Superior temporal gyrus (tissue), 1 donor: ENCODE measurements at regions not wholly inside any gene's neighbourhood (a gene's known extent, or its start where the extent isn't known, plus 50 kb on each side); places are given as distances from the start of the nearest gene placed in this dataset.
"Not testable (repeated sequence)": the region's sequence is repeated elsewhere in the genome, so short reads cannot be mapped to it uniquely, and the experiment has no call there.

Source experiments
- DNase-seq: peaks from one replicate; pipeline ENCODE4 v3.0.0-alpha.2; 2016; ENCODE audit errors: extremely low spot score

DNA sequence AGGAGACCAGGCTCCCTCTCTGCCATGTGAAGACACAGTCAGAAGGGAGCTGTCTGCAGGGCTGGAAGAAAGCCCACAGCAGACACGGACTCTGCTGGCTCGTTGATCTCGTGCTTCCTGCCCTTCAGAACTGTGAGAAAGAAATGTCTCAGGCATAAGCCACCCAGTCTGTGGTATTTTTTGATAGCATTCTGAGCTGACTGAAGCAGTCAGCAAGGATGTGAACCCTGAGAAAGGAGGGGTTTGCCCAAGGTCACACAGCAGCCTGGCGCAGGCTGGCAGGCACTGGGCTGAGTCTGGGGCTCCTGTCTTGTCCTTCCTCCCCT, 255.1 kb upstream of the B3GAT1 start:
- no peak for DNase-seq

DNA sequence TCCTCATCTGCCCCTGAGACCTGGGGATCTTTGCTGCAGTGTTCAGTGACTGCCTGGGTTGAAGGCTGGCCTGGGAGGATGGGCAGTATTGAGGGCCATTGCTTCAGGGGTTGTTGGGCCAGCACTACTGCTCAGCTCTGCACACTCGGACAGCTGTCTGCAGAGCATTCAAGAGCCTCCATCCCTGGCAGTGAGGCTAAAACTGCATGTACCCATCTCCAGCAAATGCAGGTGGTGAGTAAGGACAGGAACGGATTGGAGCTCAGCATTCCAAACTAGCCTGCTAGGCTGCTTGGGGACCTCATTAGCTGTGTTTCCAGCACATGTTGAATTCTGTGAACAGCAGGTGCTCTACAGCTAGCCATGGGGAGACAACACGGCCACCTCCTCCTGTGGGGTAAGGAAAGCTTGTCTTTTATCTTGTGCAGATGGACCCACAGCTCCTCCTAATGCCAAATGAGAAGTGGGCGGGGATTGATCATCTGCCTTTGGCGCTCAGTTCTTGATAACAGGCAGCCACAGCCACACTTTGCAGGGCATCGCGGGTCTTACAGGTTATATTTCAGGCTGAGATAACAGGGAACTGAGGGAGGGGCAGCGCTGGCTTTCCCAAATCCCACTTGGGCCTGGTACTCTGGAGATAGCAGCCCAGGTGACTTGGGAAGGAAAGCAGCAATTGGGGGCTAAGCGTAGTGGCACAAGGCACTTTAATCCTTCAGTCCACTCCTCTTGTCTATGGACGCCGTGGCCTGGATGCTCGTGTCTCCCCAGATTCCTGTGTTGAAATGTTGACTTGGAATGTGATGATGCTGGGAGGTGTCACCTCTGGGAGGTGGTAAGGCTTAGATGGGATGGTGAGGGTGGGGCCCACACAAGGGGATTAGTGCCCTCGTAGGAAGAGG, 254.5 kb upstream of the B3GAT1 start:
- DNase-seq = no peak

DNA sequence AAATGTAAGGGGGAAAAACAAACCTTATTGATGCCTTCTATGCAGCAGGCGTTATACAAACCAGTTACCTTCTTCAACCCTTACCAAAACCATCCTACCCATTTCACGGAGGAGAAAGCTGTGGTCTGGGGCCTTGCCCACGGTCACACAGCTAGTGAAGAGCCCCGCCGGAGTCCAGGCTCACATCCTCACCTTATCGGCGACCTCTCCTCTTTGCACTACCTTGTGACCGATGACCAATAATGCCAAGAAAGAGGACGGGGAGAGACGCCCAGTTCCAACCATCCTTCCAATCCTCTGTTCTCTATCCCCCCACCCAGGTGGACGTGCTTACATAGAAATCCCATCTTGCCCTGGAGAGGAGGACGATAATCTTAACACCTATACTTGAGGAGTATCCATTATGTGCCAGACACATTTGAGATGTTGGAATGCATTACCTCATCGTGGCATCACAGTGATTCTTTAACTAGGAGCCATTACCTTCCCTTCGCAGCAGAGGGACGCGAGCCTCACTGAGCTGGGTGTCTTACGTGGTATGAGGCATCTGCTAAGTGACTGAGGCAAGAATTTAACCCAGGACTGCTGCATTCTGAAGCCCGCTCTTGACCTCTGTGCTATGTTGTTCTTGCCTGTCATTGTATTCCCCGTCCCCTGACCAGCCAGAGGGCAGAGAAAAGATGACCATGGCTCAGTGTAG, 253.7 kb upstream of the B3GAT1 start:
- DNase-seq = no peak

DNA sequence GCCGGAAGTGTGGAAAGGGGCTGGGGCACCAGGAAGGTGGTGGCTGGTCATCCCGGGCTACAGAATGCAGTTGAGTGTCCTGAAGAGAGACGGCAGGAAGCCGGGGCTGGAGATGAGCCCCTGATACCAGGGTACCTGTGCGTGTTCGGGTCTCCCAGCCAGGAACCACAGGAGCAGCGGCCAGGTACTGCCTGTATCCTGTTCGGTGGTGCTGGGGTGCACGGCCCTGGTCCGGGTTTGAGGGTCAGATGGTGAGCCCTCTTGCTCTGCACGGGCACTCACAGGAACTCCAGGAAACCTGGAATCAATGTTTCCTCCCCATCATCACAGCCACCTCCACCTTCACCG, 253.1 kb upstream of the B3GAT1 start:
- no peak for DNase-seq

DNA sequence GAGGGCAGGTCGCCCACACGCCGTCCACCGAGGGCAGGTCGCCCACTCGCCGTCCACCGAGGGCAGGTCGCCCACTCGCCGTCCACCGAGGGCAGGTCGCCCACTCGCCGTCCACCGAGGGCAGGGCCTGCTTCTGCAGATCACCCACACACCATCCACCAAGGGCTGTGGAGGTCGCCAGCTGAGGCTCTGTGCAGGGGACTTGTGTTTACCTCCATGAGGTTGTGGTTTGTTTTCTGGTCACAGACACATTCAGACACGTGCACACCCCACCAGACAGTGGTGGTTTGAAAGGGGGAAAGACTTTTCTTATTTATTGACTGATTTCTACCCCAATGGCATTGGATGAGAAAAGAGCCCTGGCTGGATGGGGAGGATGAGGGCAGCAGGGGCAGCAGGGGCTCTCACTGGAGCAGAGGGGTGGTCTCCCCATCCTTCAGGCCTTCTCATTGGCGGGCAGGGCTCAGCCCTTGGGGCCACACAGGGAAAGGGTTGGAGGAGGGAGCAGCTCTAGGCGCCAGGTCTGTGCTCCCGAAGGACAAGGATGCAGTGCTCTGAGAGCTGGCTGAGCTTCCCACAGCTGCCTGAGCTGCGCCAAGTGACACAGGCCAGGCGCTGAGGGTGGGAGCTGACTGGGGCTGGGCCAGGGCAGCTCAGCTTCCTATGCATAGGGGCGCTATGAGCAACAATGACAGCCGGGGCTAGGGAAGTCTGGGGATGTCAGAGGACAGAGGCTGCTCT, 252.6 kb upstream of the B3GAT1 start:
- DNase-seq = no peak

- no peak for DNase-seq
Observed at GRCh38 chr11:134663506-134664313, 251.7 kb upstream of the B3GAT1 start.

DNA sequence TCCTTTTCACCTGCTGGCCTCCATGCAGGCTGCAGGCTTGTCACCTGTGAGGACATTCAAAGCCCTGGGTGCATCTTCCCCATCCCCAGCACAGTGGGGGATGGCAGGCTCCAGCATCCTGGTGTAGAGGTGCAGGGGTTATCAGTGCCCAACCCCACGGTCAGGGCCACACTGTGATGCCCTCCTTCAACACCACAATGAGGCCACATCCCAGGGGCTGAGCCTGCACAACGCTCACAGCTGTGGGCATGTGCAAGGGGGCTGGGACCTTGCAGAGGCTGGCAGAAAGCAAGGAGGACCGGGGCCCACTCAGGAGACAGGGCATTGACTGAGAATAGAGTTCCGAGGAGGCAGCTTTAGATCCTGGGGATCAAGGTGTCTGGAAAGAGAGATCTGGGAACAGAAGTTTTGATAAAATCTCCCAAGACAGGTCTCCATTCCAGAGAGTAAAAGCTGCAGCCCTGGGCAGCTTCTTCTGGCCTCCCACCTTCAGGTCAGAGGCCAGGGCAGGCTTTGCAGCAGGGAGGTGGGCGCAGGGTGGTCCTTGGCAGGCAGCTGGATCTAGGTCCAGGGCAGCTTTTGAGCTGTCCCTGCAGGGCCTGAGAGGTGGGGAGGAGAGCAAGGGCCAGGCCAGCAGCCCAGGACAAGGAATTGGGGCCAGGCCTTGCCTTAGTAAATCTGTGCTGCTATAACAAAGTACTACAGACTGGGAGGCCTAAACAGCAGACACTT, 250.8 kb upstream of the B3GAT1 start:
- no peak for DNase-seq

- no peak for DNase-seq
Observed at GRCh38 chr11:134661660-134662059, 249.6 kb upstream of the B3GAT1 start.

GRCh38 chr11:134660416-134660815, 248.4 kb upstream of the B3GAT1 start:
- DNase-seq = no peak

GRCh38 chr11:134659882-134660281, 247.8 kb upstream of the B3GAT1 start:
- DNase-seq = no peak

GRCh38 chr11:134658481-134659225, 246.6 kb upstream of the B3GAT1 start:
- no peak for DNase-seq

- DNase-seq = no peak
Observed at GRCh38 chr11:134657631-134658030, 245.6 kb upstream of the B3GAT1 start.

DNA sequence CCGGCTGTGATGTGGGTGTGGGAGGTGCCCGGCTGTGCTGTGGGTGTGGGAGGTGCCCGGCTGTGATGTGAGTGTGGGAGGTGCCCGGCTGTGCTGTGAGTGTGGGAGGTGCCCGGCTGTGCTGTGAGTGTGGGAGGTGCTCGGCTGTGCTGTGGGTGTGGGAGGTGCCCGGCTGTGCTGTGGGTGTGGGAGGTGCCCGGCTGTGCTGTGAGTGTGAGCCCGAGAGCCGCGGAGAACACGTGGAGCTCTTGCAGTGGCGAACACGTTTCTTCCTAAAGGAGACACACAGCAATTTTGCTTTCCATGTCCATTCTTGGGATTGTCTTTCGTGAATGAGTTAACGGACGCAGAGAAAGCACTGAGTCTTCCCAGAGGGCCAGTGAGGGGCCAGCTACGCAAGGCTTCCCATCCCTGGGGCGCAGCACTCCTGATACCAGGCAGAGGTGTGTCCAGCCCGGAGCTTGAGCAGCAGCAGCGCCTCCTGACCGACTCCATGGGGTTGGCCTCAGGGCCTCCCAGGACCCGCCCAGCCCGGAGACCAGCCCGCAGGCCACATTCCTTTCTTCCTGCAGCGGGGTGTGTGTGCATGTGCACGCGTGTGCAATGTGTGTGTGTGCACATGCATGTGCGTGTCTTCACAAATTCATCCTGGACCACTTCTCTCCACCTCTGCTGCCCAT, 245.0 kb upstream of the B3GAT1 start:
- DNase-seq = no peak

GRCh38 chr11:134656086-134656840, 244.2 kb upstream of the B3GAT1 start:
- DNase-seq = not testable (repeated sequence)

- DNase-seq = no peak
Observed at GRCh38 chr11:134655189-134655989, 243.3 kb upstream of the B3GAT1 start.

DNA sequence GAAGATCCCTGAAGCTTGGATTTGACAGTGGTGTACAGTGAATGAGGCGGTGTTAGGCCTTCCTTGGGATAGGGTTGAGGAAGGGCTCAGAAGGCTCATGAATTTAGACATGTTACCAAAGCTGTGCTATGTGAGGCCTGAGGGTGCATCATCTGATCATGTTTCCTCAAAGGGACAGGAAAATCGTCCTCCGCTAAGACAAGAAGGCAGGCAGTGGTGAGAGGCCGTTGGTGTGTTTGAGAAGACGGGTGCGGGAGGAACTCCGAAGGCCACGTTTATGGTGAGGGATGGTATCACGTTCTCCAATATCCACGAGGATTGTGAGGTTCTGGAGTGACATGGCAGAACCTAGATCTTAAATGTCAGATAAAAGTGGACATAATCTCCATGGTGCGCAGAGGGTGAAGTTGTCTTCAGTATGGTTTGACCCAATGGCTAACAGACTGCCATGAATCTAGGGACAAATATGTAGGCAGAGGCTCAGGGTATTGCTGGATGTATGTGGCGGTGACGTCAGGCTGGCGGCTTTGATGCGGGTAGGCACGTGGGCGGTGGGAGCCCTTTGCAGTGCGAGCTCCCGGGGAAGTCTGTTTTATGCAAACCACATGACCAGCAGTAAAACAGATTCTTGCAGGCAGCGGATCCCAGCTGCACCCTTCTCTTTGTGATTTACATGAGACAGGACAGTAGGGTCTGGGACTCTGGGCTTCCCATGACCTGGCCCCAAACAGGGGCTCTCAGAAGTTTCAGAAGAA, 242.3 kb upstream of the B3GAT1 start:
- DNase-seq = no peak

DNA sequence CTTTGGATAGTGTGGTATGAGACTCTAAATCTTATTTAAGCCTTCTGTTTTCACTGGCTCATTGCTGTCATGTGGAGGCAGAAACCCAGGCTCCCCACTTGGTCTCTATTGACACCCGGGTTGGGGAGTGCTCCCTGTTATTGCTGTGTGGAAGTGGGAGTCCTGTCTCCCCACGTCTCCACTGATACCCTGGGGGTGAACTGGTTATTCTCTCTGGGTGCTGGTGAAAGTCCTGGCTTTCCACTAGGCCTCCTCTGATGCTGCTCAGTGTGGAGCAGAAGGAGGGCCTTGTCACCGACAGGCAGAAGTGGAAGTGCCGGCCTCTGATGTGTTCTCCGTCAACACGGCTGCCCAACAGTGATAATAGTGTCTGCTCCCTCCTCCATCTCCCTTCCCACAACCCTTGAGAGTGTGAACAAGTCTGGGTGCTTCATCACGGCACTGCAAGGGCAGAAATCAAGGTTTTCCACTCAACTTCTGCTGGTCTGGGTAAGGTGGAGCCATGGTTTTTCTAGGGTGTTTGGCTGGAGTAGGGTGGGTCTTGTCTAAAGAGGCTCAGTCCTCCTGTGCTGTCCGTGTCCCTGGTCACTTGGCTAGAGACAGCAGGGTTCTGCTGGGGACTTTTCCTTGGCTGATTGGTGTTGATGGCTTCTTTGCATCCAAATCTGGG, 240.7 kb upstream of the B3GAT1 start:
- no peak for DNase-seq
